SK-N-MC (cell line): ENCODE measurements at regions not wholly inside any gene's neighbourhood (a gene's known extent, or its start where the extent isn't known, plus 50 kb on each side); places are given as distances from the start of the nearest gene placed in this dataset.
"Not testable (repeated sequence)": the region's sequence is repeated elsewhere in the genome, so short reads cannot be mapped to it uniquely, and the experiment has no call there.

Source experiments
- DNase-seq: peaks from one replicate; pipeline ENCODE4 v3.0.0-alpha.2; 2011; ENCODE audit warnings: low read depth, low spot score
- H3K27ac ChIP-seq: fragments of 200-600 bp; sonication (generic); 2 replicates; pipeline ENCODE4 v1.5.1; 2016; ENCODE audit warnings: mixed run types
- H3K36me3 ChIP-seq: fragments of 200-600 bp; sonication (generic); 2 replicates; pipeline ENCODE4 v1.6.1; 2017; ENCODE audit warnings: antibody characterized with exemption, low read length, mixed read lengths; ENCODE audit not compliant: insufficient read depth
- H3K4me3 ChIP-seq: fragments of 200-600 bp; sonication (generic); 2 replicates; pipeline ENCODE4 v1.5.1; 2016
- H3K9ac ChIP-seq: fragments of 200-600 bp; sonication (generic); 2 replicates; pipeline ENCODE4 v1.8.0; 2017; ENCODE audit warnings: mixed run types, mixed read lengths; ENCODE audit not compliant: insufficient read length
- H3K9me3 ChIP-seq: fragments of 200-600 bp; sonication (generic); 2 replicates; pipeline ENCODE4 v1.6.1; 2017; ENCODE audit warnings: low read depth, mild to moderate bottlenecking, antibody characterized with exemption, low read length, moderate library complexity, mixed read lengths
- EZH2 ChIP-seq: fragments of 200-600 bp; sonication (generic); IDR thresholded peaks from one replicate; pipeline ENCODE4 v1.6.1; 2017; ENCODE audit warnings: antibody characterized with exemption
- FOXP2 ChIP-seq: optimal IDR thresholded peaks from 2 replicates; pipeline ENCODE3; 2011; ENCODE audit warnings: mild to moderate bottlenecking, moderate library complexity; ENCODE audit not compliant: insufficient read depth; ENCODE audit errors: extremely low read length, control extremely low read depth
- POLR2AphosphoS5 ChIP-seq: IDR thresholded peaks from 2 replicates; pipeline ENCODE4 v1.6.1; 2012; ENCODE audit warnings: mild to moderate bottlenecking, low read depth, low read length, borderline replicate concordance

DNA sequence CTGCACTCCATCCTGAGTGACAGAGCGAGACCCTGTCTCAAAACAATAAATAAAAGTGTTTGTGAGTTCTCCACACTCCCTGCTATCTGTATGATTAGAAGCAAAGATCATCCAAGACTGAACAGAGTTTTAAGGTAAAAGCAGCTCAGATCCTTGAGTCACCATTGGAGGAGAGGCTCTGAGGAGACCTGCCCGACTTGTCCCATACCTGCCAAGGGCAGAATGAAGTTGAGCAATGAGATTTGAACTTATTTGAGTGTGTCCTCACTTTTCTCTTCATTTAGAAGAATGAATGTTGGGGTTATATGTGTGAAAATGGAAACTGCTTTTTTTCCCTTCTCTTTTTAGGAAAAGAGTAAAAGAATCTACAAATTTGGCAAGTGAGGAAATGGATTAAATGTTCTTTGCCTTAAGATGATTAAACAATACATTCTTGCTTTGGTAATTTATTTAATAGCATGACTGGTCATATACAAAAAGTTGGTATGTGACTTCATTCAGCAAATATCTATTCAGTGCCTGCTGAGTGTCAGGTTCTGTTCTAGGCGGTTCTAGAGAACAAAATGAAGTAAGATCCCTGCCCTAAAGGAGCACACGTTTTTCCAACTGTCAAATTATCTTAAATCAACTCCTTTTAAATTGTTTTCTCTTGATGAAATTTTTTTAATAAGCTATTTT is 195.7 kb downstream of the ALDH8A1 start:
- H3K4me3 ChIP-seq, result no peak overlapping the region
- no peak for TF ChIP-seq EZH2
- TF ChIP-seq POLR2AphosphoS5, result no peak
- no peak for TF ChIP-seq FOXP2

DNA sequence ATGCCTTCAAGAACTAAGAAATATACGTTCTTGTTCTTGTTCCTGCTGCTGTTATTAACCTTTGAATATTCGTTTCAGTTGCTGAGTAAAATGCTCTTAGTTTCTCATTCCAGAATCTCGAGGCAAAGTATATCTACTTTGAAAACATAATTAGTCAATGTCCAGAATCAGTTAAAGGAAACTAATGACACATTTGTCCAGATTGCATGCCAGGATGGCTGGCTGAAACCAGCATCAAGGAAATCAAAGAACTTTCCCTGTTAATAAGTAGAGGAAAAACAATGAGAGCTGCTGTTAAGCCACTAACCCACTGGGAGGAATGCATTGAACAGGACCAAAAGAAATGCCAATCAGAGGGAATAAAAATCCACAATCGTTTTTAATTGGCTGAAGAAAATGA is 196.9 kb downstream of the ALDH8A1 start:
- Histone ChIP-seq H3K9ac (no peak overlapping the region), H3K4me3 (no peak overlapping the region), H3K36me3 (no peaks in the 10 kb centered on the region), H3K9me3 (no peaks in the 10 kb centered on the region), H3K27ac (no peak overlapping the region)
- DNase-seq, result no peak
- TF ChIP-seq POLR2AphosphoS5 (no peak), FOXP2 (no peak), EZH2 (no peak)

More for the DNA sequence above, 195.7 kb downstream of the ALDH8A1 start:
- H3K9me3 ChIP-seq, result no peaks in the 10 kb centered on the region
- no peaks in the 10 kb centered on the region for H3K36me3 ChIP-seq
- H3K27ac ChIP-seq, result no peak overlapping the region
- no peak for DNase-seq
- H3K9ac ChIP-seq, result no peak overlapping the region

DNA sequence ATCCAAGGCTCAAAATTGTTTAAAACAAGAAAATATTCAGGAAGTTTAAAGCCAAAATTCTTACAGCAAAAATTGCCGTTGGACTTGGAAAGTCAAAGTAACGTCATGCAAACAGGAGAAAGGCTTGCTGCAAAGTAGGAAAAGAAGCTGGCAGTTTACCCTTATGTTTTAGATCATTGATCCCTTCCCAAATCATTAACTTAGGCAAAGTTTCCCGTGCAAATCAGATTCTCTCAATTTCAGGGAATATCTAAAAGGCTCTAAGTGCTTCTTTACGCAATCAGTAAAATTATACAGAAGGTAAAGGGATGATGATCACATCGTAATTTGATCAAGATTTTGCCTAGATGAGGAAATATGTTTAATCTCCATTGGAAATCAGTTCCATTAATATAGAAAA is 197.5 kb downstream of the ALDH8A1 start:
- no peak for TF ChIP-seq EZH2
- DNase-seq, result no peak
- no peaks in the 10 kb centered on the region for H3K9me3 ChIP-seq

DNA sequence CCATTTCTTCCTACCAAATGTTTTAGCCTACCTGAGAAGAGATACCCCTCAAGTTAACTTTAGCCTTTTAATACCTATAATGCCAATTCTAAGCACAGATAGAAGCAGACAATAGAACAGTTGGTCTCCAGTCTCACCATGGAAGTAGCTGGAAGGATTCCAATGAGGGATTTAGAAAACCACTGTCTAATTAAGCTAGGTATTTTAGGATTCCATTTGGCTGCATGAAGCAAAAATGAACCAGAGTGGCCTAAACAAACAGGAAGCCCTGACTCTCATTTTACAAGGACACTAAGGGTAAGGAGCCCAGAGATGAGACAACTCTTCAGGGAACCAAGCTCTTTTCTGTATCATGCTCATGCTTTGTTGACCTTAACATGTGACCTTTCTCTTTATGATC is 199.2 kb downstream of the ALDH8A1 start:
- TF ChIP-seq EZH2 (no peak), FOXP2 (no peak), POLR2AphosphoS5 (no peak)
- DNase-seq, result no peak
- Histone ChIP-seq H3K27ac (no peak overlapping the region), H3K36me3 (no peaks in the 10 kb centered on the region), H3K9ac (no peak overlapping the region), H3K4me3 (no peak overlapping the region), H3K9me3 (no peaks in the 10 kb centered on the region)

More for the DNA sequence above, 197.5 kb downstream of the ALDH8A1 start:
- no peak overlapping the region for H3K9ac ChIP-seq
- H3K36me3 ChIP-seq, result no peaks in the 10 kb centered on the region
- H3K4me3 ChIP-seq, result no peak overlapping the region
- H3K27ac ChIP-seq, result no peak overlapping the region

DNA sequence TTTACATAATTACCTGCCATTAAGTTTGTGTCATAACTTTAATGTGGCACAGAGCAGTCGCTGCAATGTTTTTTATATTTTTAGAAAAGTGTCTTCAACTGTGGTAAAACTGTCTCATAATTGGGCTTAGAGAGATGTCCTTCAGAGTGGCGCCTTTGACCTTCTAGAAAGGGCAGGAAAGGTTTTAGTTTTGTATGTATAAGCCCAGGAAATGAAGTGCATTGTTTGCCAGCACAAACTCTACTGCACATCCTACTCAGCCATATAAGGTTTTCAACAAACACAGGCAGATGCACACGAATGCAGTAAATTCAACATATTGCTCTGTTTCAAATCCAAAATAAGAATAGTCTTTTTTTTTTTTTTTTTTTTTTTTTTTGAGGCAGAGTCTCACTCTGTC is 201.4 kb downstream of the ALDH8A1 start:
- H3K27ac ChIP-seq, result no peak overlapping the region
- H3K9me3 ChIP-seq, result no peaks in the 10 kb centered on the region
- H3K9ac ChIP-seq, result no peak overlapping the region
- H3K36me3 ChIP-seq, result no peaks in the 10 kb centered on the region
- no peak for DNase-seq
- H3K4me3 ChIP-seq, result no peak overlapping the region
- TF ChIP-seq EZH2, result no peak
- TF ChIP-seq POLR2AphosphoS5, result no peak
- TF ChIP-seq FOXP2, result no peak

DNA sequence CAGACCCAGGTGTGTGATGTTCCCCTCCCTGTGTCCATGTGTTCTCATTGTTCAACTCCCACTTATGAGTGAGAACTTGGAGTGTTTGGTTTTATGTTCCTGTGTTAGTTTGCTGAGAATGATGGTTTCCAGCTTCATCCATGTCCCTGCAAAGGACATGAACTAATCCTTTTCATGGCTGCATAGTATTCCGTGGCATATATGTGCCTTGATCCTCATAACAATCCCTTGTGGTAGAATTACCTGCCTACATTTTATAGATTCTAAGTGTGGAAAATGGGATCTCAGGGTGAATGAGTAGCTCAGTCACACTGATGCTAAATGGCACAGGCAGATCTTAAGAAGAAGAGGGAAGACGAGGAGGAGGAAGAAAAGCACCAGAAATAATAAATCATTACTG is 202.7 kb downstream of the ALDH8A1 start:
- H3K27ac ChIP-seq, DNase-seq, H3K9ac ChIP-seq, H3K9me3 ChIP-seq, H3K4me3 ChIP-seq, H3K36me3 ChIP-seq: not testable (repeated sequence)

DNA sequence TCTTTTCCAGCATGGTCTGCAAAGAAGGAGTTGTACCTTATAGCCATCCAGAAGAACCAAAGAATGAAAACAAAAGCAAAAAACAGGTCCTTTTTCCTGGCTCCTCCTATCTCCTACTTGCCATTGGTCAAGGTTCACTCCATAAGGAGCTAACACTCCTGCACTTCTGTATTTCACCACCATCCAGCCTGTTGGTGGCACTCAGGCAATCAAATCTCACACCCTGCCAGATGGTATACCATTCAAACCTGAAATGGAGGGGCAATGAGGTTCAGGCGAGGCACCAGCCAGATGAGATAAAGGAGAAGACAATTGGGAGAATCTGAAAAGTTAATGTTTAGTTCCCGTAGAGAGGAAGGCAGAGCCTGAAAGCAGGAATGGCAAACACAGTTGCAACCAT is 203.8 kb downstream of the ALDH8A1 start:
- no peak for DNase-seq
- no peaks in the 10 kb centered on the region for H3K9me3 ChIP-seq
- TF ChIP-seq FOXP2 (no peak), POLR2AphosphoS5 (no peak), EZH2 (no peak)

DNA sequence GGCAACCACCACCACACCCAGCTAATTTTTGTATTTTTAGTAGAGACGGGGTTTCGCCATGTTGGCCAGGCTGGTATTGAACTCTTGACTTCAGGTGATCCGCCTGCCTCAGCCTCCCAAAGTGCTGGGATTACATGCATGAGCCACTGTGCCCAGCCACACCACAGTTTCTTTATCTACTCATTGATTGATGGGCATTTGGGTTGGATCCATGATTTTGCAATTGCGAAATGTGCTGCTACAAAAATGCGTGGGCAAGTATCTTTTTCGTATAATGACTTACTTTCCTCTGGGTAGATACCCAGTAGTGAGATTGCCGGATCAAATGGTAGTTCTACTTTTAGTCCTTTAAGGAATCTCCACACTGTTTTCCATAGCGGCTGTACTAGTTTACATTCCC is 204.7 kb downstream of the ALDH8A1 start:
- not testable (repeated sequence) for DNase-seq, H3K4me3 ChIP-seq, H3K27ac ChIP-seq, H3K36me3 ChIP-seq, H3K9me3 ChIP-seq, H3K9ac ChIP-seq

More for the DNA sequence above, 203.8 kb downstream of the ALDH8A1 start:
- Histone ChIP-seq H3K36me3 (no peaks in the 10 kb centered on the region), H3K9ac (no peak overlapping the region), H3K27ac (no peak overlapping the region), H3K4me3 (no peak overlapping the region)

DNA sequence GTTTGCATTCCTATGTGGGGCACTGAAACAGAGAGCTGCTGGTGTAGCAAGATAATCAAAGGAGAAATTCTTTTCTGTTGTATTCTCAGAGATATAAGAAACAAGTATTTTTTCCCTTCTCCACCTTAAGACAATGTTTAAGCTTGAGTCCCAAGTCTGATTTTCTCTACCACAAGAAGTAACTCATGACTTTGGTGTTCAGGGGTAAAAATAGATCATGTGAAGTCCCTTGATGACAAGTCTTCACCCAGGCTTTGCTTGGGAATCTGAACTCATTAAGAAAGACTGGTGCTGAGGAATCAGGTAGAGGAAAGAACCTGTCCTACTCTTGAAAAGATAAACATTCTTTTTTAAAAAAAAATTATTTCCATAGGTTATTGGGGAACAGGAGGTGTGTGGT is 205.6 kb downstream of the ALDH8A1 start:
- Histone ChIP-seq H3K27ac (no peak overlapping the region), H3K9ac (no peak overlapping the region), H3K9me3 (no peaks in the 10 kb centered on the region), H3K4me3 (no peak overlapping the region), H3K36me3 (no peaks in the 10 kb centered on the region)
- TF ChIP-seq POLR2AphosphoS5 (no peak), EZH2 (no peak), FOXP2 (no peak)
- no peak for DNase-seq

DNA sequence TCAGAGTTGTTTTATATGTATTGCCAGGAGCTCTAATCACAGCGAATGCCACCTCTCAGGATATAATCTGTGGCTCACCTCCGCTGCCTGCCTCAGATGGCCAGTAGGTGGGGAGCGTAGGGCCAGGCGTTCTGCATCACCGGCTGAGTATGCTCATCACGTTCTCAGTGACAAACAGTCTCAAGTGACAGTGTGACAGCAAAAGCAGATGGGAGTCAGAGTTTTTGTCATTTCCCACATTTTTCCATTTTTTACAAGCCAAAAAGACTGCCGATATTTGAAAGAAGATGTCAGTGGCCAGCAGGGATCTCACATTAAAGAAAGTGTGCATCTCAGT is 208.7 kb downstream of the ALDH8A1 start:
- DNase-seq, result no peak
- no peaks in the 10 kb centered on the region for H3K36me3 ChIP-seq
- no peak for TF ChIP-seq FOXP2
- no peak for TF ChIP-seq EZH2
- no peak for TF ChIP-seq POLR2AphosphoS5
- H3K9ac ChIP-seq, result no peak overlapping the region
- no peaks in the 10 kb centered on the region for H3K9me3 ChIP-seq
- H3K4me3 ChIP-seq, result no peak overlapping the region
- H3K27ac ChIP-seq, result no peak overlapping the region
